Ureter (tissue), 1 donor: ENCODE measurements at regions not wholly inside any gene's neighbourhood (a gene's known extent, or its start where the extent isn't known, plus 50 kb on each side); places are given as distances from the start of the nearest gene placed in this dataset.

ENCODE experiments used
- DNase-seq: peaks from one replicate; pipeline ENCODE4 v3.0.0-alpha.2; 2020; ENCODE audit warnings: low spot score
- donor health status: DM: yes; HTN: yes; CAD: no.

DNA sequence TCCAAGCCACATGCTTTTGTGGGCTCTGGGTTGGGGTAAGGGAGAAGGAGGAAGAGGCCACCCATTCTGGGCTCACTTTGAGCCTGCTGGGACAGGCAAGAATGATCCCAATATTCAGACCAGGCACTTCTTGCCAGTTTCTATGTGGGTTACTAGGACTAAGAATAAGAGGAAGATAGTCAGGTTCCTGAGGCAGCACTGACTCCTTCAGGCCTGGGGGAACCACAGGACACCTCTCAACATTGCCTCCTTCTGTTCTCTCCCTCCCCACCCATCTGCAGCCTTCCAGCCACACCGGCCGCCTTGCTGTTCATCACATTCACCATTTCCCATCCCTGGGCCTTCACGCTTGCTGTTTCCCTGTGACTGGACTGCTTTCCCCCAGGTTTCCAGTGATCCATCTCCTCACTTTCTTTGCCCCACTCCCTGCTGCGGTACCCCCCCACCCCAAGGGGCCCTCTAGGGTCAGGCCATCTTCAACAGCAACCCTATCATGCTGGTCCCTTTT lies 69.2 kb upstream of the SIRPA start:
- no peak for DNase-seq

DNA sequence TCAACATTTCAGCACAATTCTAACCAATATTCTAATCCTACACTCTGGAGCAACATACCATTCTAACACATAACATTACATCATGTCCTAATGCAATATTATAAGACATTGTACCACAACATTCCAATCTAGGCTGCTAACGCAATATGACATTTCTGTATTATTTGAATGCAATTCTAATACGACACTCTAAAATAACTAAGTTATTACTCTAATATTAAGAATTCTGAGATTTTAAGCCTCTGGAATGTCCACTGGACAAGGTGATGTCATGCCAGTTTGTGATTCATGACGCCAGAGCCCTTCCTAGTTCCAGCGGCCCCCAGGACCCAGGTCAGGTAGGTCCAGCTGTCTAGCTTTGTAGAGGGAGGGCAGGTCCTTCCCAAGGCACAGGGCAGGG lies 69.7 kb upstream of the SIRPA start:
- DNase-seq: no peak

DNA sequence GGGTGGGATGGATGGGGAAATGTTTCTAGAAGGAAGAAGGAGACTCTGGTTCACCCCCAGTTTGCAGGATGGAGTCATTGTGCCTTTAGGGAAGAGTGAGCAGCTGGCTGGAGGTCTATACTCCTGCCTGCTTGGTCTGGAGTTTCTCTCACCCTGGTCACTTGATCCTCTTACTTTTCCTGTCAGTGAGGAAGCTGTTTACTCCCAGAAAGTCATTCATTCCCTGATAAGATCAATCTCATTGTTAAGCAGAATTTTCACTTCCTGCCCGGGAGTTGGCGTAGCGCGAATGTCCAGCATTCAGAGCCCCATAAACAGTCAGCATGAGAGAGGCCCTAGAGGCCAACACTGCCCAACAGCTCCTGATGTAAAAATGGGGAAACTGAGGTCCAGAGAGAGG lies 70.4 kb upstream of the SIRPA start:
- no peak for DNase-seq

DNA sequence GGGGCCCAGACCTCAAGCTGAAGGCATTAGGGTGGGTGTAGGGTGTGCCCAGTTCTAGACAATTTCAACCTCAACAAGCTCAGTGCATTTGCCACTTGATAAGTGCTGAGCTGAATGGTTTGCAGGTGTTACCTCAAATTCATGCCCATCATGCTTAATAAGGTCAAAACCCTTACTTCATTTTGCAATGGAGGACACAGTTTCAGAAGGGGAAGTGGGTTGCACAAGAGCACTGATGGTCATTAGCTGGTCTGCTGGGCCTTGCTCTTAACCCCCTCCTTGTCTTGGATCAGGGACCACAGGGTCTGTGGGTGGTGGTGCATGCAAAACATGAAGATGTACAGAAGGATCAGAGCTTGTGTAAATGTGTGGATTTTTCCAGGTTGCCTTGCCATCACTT lies 71.0 kb upstream of the SIRPA start:
- DNase-seq: no peak

DNA sequence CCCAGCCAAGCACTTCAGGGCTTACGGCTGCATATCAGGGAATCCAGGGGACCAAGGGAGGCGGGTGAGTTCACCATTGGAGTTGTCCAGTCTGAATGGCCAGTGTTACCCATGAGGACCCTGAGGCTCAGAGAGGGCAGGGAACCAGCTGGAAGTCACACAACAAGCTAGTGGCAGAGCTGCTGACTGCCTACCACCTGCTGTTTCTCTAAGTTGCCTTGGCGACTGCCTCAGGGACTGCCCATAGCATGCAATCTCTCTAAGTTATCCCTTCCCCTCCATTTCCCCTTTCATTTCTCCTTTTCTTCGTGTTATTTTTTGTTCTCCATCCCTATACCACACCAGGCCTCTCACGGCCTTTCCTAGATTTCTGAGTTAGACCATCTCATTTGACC lies 71.8 kb upstream of the SIRPA start:
- no peak for DNase-seq

DNA sequence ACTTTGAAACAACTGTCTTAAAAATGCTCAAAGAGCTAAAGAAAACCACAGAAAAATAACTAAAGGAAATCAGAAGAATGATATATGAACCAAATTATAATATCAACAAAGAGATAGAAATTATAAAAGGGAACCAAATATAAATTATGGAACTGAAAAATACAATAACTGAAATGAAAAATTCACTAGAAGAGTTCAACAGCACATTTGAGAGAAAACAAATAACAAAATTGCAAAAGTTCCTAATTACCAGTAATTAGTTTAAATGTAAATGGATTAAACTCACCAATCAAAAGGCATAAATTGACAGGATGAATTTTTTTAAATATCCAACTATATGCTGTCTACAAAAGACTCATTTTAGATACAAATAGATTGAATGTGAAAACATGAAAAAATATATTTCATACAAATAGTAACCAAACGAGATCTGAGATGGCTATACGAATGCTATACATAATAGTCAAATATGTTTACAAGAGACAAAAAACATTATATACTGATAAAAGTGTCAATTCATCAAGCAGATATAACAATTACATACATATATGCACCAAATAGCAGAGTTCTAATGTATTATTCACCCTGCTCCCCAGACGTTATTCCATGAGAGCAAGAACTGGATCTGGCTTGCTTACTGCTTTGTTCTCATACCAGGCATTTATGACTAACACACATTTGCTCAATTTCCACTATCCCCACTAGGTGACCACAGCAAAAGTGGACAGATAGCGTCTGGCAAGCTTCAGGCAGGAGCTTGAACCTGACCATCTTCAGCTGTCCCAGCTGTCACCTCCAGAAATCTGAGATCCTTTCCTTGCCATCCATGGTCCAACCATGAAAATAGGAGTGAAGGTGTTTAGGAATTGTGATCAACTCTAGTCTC lies 72.4 kb upstream of the SIRPA start:
- no peak for DNase-seq

DNA sequence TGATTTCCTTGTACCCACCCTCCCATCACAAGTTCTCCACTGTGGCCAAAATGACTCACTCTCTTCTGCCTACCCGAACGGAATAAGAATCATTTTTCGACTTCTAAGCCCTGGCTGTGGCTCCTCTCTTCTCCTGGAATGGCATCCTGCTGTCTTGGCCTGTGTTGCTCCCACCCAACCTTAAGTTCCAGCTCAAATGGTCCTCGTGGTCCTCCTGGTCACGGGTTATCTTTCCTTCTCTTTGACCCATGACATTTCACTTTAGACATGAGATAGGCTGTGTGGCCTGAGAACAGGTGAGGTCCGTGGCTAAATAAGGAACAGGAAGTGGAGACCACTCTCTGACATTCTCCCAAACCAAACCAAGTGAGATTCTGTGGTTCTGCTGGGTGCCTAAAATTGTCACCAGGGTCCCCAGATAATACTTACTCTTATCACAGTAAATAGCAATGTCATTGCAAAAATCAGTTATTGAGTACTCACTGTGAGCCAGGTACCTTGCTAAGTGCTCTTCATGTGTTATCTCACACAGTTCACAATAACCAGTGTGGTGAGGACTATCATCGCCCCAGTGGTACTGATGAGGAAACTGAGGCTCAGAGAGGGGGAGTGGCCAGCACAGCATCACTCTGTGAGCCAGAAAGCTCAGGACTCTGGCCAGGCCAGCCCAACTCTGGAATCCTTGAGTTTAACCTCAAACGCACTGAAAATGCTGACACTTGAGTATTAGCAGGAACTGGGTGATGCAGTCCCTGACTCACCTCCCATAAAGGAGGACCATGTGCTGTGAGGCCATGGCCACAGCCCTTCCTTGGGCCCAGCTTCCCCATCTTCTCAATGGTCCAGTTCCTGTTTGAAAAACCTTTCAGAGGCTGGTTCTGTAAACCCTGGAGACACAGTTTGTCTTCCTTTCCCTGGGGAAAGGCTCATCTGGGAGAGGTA lies 74.8 kb upstream of the SIRPA start:
- no peak for DNase-seq

DNA sequence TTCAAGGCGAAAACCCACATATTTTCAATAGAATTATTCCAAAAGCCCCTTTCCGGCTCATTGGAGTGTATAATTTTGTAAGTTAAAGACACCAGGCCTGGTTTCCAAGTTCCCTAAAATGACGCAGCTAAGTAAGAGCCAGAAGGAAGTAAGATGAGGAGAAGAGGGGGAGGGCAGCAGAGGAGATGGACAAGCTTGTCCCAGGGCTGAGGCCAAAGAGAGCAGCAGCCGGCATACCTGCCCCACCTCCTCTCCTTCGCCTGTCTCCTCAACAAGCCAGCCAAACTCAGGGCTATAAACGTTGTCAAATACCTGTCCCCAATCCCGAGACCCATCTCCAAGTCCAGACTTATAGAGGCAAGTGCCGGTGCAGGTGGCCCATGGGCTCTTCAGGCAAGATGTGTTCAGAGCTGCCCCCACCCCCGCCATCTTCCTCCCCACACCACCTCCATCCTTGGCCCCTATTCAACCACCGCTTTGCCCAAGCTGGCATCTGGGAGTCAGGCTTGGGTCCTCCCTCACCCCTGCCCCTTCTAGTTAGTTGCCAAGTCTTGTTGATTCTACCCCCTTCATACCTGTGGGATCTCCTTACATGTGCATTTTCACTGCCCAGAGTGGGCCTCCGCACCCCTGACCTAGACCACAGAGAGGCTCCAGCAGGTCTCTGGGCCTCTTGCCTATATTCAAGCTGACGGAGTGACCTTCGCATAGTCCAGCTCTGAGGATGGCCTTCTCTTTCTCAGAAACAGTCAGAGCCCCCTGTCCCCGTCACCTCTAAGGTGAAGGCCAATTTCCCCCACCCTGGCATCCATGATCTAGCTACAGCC lies 75.7 kb upstream of the SIRPA start:
- no peak for DNase-seq

DNA sequence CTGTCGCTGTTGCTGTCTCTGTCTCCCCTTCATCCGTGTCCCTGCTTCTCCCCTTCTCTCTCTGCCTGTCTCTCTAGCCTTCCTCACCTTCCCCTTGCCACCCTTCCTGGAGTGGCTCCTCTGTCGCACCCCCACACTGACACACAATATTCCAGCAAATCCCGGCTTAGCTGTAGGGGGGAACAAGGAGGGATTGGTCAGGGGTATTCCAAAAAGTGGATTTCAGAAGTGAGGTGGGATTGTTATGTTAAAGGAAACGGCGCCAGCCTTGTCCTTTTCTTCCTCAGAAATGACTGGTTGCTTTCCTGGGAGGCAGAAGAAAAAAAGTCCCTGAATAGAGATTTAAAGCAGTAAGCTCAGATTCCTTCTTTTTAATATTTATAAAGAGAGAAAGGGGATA lies 76.3 kb upstream of the SIRPA start:
- no peak for DNase-seq

DNA sequence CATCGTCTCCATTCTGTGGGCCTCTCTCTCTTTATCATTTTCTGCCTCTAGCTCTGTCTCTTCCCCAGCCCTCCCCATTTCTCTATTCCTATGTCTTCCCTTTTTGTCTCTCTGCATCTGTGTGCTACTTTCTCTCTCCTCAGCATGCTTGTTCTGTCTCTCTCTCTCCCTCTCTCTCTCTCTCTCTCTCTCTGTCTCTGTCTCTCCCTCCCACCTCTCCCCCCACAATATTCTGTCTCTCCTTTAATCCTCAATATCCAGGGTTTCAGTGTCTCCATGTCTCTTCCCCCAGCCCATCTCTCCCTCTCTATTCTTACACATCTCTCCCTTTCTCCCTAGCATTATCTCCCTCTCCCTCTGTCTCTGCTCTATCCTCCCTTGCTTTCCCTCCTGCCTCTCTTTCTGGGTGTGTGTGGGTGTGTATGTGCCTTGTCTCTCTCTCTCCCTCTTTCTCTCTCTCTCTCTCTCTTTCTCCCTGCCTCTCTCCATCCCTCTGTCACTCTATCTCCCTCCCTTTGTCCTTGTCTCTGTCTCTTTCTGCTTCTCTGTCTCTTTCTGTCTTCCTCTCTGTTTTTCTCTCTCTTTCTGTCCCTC lies 76.9 kb upstream of the SIRPA start:
- DNase-seq: no peak

DNA sequence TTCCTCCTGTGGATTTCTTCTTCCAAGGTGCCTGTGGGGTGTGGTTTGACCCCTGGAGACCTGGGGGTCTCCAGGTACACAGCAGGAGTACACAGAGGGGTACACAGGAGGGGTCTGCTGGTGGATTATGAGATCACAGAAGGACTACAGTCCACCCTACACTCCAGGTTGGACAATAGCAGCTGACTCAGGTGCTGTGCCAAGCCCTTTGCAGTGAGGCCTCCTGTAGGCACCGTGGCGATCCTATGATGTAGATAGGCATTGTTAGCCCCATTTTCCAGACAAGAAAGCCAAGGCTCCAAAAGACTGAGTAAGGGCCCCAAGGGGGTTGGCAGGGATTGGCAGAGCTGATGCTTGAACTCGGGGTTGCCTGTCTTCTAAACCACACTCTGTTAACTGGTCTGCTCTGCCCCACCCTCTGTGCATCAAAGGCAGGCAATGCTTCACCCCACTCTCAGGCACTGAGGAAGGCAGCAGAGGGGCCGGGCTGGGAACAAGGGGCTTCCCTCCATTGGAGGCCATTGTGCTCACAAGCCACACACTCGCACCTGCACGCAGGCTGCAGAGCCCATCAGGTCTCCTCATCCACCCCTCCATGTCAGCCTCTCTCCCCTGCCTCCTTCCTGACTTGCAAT lies 77.5 kb upstream of the SIRPA start:
- DNase-seq: no peak

DNA sequence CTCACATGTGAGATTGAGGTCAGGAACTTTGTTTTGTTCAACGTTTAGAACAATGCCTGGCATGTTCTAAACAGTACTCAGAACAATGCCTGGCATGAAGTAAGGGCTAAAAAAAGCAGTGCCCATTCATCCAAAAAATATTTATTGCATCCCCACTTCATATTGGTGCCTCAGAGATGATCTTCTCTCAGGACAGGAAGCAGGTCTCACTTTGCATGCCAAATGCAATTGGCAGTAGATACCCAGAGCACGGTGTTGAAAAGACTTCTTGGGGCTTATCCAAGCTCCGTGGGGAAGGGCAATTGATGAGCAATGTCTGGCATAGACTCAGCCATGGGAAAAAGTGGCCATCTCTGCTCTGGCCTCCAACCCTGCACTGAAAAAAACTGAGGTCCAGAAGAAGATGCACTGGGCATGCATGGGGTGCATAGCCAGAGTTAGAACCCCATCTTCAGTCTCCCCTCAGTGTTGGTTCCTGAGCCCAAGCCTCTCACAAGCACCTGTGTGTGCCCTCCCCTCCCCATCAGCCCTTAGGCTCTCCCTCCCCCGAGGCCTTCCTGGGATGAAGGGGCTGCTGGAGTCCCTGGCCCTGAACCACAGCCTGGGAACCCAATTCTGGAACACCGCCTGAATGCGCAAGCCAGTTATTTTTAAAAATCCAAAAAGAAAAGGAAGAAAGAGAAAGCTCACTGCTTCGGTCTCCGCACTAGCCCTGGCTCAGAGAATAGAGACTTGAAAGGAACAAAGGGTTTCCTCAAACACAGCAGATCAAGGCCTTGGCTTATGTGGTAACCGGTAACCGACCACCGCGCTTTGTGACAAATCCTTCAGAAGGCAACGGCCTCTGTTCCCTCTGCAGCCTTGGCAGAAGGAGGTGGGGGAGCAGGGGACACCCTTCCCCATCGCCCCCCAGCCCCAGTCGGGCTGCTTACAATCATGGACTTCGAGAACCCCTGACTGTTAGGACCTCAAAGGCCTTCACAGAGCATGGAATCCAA lies 78.5 kb upstream of the SIRPA start:
- peak; percentile 29 for DNase-seq

DNA sequence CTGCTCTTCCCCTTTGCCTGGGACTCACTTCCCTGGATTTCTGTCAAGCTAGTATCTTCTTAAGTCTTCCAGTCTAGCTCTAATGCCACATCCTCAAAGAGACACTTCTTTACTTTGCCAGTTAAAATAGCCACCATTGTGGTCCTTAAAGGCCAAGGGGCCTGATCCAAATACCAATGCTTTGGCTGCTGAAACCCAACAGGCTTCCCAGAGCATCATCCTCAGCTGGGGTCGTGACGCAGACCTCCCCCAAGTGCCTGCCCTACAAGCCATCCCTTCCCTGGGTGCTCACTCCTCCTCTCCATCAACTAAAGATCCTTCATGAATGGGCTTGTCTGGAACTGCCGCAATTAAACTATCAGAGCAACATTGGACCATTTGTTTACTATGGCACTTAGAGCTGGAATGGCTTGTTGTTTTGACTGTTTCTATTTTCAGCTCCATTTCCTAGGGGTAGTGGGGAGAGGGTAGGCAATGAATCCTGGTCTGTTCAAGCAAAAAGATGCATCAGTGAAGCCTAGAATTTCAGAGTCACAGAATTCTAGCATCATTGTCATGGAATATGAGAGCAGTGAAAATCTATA lies 79.6 kb upstream of the SIRPA start:
- peak; percentile 17 for DNase-seq

DNA sequence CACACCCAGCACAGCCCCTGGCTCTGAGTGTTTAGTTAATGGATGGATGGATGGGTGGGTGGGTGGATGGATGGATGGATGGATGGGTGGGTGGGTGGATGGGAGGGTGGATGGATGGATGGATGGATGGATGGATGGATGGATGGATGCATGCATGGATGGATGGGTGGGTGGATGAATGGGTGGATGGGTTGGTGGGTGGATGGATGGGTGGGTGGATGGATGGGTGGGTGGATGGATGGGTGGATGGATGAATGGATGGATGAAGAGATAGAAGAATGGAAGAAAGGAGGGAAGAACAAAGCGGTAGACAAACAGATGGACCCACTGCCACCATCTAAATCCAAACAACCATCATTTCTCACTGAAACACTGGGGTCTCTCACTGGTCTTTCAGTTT lies 80.3 kb upstream of the SIRPA start:
- peak; percentile 27 for DNase-seq

DNA sequence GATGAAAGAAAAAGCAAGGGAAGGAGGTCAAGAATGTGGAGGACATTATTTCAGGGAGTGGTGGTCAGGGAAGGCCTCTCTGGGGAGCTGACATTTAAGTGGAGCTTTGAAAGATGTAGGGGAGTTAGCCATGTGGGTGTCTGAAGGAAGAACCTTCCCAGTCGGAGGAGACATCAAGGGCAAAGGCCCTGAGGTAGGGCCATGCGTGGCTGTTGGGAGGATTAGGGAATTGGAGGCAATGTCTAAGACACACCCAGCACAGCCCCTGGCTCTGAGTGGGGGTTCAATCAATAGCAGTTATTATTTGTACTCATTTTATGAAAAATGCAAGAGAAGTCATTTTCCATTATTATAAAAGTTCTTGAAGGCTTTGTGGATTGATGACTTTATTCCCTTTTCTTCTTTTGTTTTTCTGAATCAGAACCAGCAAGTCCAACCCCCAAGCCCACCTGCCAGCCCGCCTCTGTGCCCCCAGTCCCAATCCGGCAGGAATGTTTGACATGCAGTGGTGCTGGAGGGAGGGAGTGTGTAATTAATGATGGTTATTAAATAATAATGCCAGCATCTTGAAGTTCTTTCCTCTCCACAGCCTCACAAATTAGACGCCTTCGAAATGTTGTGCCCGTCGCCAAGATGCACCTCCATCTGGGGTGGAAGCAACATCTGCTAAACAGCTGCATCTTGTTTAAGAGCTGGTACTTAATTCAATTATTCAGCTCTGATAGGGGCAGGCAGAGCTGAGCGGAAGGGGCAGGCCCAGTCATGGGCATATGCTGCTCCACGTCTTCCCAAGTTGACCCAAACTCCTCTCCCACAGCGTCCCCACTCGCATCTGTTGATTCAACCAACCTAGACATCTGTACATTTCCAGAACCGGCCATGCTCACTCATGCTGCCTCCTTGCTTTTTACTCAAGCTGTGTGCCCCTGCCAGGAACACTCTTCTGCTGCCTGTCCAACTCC lies 81.3 kb upstream of the SIRPA start:
- no peak for DNase-seq

DNA sequence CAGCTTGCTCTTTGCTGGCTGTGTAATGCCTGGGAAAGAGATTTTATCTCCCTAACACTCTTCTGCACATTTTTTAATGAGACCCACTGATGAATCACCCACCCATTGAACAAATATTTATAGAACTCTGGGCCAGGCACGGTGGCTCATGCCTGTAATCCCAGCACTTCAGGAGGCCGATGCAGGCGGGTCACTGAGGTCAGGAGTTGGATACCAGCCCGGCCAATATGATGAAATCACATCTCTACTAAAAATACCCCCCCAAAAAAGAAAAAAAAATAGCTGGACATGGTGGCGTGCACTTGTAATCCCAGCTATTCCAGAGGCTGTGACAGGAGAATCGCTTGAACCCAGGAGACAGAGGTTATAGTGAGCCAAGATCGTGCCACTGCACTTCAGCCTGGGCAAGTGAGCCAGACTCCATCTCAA lies 82.1 kb upstream of the SIRPA start:
- DNase-seq: peak; percentile 77

DNA sequence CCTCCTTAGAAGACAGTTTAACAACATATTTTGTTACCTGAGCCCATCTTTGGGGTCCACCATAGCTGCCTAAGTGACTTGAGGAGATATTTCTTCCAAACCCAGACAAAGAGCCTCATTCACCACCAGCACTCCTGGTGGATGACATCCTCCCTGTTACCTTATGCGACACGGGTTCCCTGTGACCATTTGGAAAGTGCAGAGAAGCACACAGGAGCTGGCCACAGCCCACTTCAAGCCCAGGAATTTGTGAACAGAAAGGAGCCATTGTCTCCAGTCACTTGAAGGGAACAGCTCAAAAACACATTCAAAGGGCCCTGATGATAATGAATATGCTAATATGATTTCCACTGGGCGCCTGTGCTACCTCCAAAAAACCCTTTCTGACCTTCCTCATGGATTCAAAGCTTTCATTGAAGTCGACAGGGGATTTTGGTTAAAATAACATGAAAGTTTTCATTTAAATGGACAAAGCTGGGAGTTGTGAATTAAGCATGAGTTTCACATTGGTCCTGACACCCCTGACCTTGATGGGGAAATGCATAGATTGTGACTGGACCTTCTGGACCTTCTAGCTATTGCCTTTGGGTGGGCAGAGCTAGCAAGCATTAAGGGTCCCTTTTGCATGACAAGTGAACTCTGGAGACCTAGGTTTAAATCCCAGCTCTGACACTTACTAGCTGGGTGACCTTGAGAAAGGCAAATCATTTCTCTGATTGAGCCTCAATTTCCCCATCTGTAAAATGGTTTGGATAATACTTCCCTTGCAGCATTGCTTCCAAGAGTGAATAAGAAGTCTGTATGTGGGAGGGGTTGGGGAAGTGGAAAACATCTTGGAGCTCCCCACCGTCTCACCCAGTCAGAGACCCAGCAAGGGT lies 83.3 kb upstream of the SIRPA start:
- DNase-seq: no peak
